Activated T-cell treated with anti-CD3 and anti-CD28 coated beads for 24 hours (primary cell): ENCODE measurements at regions not wholly inside any gene's neighbourhood (a gene's known extent, or its start where the extent isn't known, plus 50 kb on each side); places are given as distances from the start of the nearest gene placed in this dataset.

Source experiments
- DNase-seq: peaks from one replicate; pipeline ENCODE4 v3.0.0-alpha.2; 2020; ENCODE audit warnings: low read depth

DNA sequence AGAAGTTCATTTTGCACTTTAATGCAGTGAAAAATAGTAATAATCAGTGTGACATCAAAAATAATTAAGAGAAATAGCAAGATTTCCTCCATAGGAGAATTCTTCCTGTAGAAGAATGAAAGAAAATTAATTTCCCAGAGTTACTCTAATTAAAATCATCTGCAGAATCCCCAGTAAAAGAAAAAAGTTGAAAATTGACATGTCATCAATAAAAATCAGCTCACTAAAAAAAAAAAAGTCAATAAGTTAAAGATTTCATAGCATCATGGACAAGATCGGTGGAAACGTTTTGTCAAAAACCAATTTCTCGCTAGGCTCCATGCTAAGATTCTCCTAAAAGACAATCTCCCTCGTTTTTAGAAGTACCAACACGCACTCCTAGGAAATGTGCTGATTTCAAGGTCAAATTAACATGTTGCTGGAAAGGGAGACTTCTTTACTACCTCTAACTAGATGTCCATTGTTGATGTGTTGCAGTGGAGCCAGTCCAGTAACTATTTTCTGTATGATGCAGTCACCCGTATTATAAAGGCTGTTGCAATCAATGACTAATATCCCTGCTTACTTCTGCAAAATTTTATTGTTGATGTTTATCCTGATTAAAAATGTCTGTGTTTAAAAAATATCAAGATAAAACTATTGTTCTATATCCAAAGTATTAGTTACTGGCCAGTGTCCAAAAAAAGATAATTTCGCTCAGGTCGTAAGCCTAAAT is 591.9 kb upstream of the MGMT start:
- no peak for DNase-seq

- DNase-seq, result no peak
Observed at GRCh38 chr10:128875956-128876736, 590.9 kb upstream of the MGMT start.

DNA sequence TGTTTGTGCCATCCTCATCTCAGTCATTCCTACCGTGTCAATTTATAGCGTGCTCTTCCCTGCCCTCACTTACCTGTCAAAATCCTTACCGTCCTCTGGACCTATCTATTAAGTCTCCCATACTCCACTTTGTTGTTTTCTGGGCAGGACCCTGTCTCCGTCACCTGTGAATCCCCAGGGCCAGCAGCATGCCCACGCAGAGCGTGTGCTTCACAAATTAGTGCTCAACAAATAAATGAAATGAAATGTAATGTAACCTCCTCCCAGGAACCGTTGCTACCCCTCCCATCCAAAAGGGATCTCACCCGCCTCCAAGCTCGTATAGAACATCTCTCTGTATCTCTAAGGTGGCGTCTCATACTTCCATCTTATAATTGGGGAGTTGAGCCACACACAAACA is 589.9 kb upstream of the MGMT start:
- no peak for DNase-seq

GRCh38 chr10:128877936-128878335 is 589.1 kb upstream of the MGMT start:
- DNase-seq, result no peak

GRCh38 chr10:128879030-128879429 is 588.0 kb upstream of the MGMT start:
- no peak for DNase-seq

GRCh38 chr10:128879441-128880140 is 587.5 kb upstream of the MGMT start:
- DNase-seq, result no peak

DNA sequence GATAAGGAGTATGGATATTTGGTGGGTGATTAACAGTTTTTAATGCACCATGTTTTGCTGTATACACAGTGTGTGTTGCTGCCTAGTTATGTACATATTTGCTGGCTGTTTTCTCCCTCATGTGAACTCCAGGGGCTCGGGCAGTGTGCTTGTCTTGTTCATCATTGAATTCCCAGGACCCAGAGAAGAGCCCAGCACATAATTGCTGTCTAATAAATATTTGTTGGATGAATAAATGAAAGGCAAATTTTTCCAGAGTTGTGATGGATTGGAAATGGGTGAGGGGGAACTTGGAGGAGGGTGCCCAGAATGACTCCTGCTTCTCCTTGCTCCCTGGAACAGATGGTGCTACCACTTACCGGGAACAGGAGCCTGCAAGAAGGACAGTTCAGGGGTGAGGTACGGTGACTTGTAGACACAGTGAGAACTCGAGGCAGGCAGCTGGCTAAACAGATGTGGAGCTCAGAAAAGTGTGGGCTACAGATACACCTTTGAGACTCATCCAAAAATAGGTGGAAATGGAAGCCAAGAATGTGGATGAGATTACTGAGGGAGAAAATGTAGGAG is 586.8 kb upstream of the MGMT start:
- DNase-seq, result no peak

DNA sequence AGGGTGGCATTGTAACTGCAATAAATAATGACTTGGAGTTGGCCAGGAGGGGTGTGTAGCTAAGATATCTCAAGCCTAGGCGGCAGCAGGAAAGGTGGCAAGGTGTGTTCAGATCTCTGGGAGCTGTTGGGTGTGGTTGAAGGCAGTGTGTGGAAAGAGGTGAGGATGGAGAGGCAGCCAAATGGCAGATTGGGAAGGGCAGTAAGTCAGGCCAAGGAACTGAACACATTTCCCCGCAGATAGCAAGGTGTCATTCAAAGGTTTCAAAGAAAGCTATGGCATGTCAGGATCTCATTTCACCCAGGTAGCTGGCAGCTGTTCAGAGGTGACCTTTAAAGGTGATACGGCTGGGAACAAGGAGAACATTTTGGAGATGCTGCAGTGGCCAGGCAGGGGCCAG is 586.0 kb upstream of the MGMT start:
- DNase-seq, result no peak

- no peak for DNase-seq
Observed at GRCh38 chr10:128883231-128884032, 583.6 kb upstream of the MGMT start.

DNA sequence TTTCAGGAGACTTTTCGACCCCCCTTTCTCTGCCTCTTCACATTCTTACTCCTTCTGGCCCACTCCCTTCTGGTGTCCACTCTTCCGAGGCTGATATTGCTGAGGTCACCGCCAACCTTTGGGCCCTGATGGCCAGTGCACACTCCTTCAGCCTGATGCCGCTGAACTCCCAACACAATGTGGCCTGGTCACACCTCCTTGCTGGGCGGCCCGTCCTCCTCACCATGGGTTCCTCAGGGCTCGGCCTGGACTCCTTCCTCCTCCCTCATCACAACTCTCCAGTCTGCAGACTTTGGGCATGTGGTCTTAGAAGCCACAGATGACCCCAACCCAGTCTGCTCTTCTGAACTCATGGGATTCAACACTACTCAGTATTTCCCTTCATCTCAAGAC is 583.0 kb upstream of the MGMT start:
- no peak for DNase-seq

- no peak for DNase-seq
Observed at GRCh38 chr10:128884496-128885072, 582.5 kb upstream of the MGMT start.

DNA sequence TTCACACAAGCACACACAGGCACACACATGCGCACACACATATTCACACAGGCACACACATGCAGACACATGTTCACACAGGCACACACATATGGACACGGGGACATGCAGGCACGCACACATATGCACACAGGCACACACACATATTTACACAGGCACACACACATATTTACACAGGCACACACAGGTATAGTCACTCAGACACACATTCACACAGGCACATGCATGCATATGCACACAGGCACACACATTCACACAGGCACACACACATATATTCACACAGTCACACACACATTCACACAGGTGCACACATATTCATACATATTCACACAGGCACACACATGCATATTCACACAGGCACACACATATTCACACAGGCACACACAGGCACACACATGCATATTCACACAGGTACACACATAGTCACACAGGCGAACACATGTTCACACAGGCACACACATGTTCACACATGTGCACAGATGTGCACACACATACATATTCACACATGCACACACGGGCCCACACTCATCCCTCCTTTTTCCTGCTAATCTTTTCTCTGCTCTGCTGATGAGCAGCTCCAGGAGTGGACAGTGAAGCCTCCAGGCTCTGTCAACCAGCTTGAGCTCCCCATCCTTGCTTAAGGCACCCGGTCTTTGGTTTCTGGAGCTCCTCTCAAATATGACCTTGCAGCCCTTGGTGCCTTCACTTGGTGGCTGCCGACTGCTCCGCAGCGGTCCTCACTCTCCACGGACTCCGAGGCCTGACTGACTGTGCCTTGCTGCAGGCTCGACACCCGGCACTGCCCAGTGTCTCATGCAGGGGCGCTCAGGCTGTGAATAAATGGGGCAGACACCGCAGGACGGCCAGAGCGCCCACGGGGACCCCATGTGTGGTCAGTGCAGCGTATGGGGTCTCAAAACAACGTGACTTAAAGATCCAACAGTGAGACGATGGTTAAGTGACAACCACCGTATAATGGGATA is 581.2 kb upstream of the MGMT start:
- no peak for DNase-seq

GRCh38 chr10:128887856-128888255 is 579.2 kb upstream of the MGMT start:
- no peak for DNase-seq

DNA sequence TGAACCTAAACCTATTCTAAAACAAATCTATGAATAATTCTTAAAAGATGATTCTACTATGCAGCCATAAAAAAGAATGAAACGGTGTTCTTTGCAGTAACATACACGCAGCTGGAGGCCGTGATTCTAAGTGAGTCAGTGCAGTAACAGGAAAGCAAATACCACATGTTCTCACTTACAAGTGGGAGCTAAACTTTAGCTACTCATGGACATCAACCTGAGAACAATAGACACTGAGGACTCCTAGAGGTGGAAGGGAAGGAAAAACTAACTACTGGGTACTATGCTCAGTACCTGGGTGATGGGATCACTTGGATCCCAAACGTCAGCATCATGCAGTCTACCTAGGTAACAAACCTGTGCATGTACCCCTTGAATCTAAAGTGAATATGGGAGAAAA is 575.0 kb upstream of the MGMT start:
- DNase-seq, result no peak

- no peak for DNase-seq
Observed at GRCh38 chr10:128894641-128895040, 572.4 kb upstream of the MGMT start.

DNA sequence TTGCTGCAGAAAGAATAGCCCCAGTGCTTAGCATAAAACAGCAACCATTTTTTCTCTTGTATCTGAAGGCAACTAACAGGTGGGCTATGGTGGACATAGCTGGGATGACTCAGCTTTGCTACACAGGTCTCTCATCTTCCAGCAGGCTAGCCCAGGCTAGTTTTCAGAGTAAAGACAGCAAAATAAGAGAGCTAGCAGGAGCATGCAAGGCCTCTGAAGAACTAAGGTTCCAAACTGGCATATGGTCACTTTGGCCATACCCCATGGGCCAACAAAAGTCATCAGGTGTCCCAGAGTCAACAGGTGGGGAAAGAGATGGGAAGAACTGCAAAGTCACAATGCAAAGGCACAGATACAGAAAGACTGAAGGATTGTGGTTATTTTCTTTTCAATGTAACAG is 571.6 kb upstream of the MGMT start:
- no peak for DNase-seq

GRCh38 chr10:128896116-128896795 is 570.8 kb upstream of the MGMT start:
- DNase-seq, result no peak

GRCh38 chr10:128896963-128897362 is 570.1 kb upstream of the MGMT start:
- no peak for DNase-seq

GRCh38 chr10:128897401-128898129 is 569.5 kb upstream of the MGMT start:
- no peak for DNase-seq
